Liver (tissue), 7 donors: ENCODE measurements at regions not wholly inside any gene's neighbourhood (a gene's known extent, or its start where the extent isn't known, plus 50 kb on each side); places are given as distances from the start of the nearest gene placed in this dataset.
A peak's percentile ranks its signal among the peaks of the same experiment; 100 is the strongest.

Experiments
- DNase-seq: peaks from one replicate; pipeline ENCODE4 v3.0.0-alpha.2; 2017; ENCODE audit warnings: low spot score
- H3K27ac ChIP-seq, 2 donors: one replicate each; pipeline ENCODE4 v1.7.0; 2013; ENCODE audit warnings: inconsistent platforms in 2 of 2, low read length in 2 of 2, control low read depth in 1 of 2, low read depth in 1 of 2, mild to moderate bottlenecking in 1 of 2
- H3K27me3 ChIP-seq, 4 donors: one replicate each; pipeline versions ENCODE4 v1.6.1 to v1.7.0; 2013; ENCODE audit warnings: low read length in 3 of 4, inconsistent platforms in 1 of 4, mild to moderate bottlenecking in 1 of 4, moderate library complexity in 1 of 4; ENCODE audit not compliant: control insufficient read depth in 4 of 4, insufficient read depth in 4 of 4
- H3K36me3 ChIP-seq, 4 donors: one replicate each; pipeline versions ENCODE4 v1.6.1 to v1.7.0; 2013; ENCODE audit warnings: low read length in 3 of 4, mild to moderate bottlenecking in 3 of 4, low read depth in 1 of 4, moderate library complexity in 1 of 4; ENCODE audit not compliant: control insufficient read depth in 4 of 4, insufficient read depth in 3 of 4
- H3K4me1 ChIP-seq, 4 donors: one replicate each; pipeline versions ENCODE4 v1.6.1 to v1.7.0; 2013; ENCODE audit warnings: low read length in 3 of 4, mild to moderate bottlenecking in 3 of 4, moderate library complexity in 1 of 4; ENCODE audit not compliant: control insufficient read depth in 4 of 4, insufficient read depth in 4 of 4
- H3K4me3 ChIP-seq, 3 donors: one replicate each; pipeline versions ENCODE4 v1.6.1 to v1.7.0; 2013; ENCODE audit warnings: low read length in 3 of 3, control low read depth in 1 of 3, low read depth in 1 of 3, mild to moderate bottlenecking in 1 of 3
- H3K9ac ChIP-seq, 2 donors: one replicate each; pipeline ENCODE4 v1.7.0; 2013; ENCODE audit warnings: low read length in 2 of 2, mild to moderate bottlenecking in 2 of 2, moderate library complexity in 2 of 2, control low read depth in 1 of 2, low read depth in 1 of 2
- H3K9me3 ChIP-seq, 4 donors: one replicate each; pipeline versions ENCODE4 v1.6.1 to v1.7.0; 2013; ENCODE audit warnings: low read length in 3 of 4; ENCODE audit not compliant: control insufficient read depth in 4 of 4
- EGR1 ChIP-seq, 2 donors: IDR thresholded peaks; 2 replicates each; pipeline ENCODE4 v1.6.1; 2016 to 2018; ENCODE audit warnings: antibody characterized with exemption in 2 of 2, low read depth in 2 of 2
- FOXA1 ChIP-seq: IDR thresholded peaks from 2 replicates; pipeline ENCODE4 v1.6.1; 2016; ENCODE audit warnings: antibody characterized with exemption
- FOXA2 ChIP-seq: IDR thresholded peaks from 2 replicates; pipeline ENCODE4 v1.6.1; 2016; ENCODE audit warnings: antibody characterized with exemption
- GABPA ChIP-seq, 2 donors: IDR thresholded peaks in 1 of 2; conservative IDR thresholded peaks in 1 of 2; 2 replicates each; pipeline ENCODE4 v1.6.1; 2016; ENCODE audit warnings: antibody characterized with exemption in 2 of 2, mild to moderate bottlenecking in 1 of 2, moderate library complexity in 1 of 2
- HNF4A ChIP-seq, 2 donors: conservative IDR thresholded peaks; 2 replicates each; pipeline ENCODE4 v1.6.1; 2016; ENCODE audit warnings: antibody characterized with exemption in 2 of 2, mild to moderate bottlenecking in 2 of 2
- HNF4G ChIP-seq: IDR thresholded peaks from 2 replicates; pipeline ENCODE4 v1.6.1; 2016; ENCODE audit warnings: antibody characterized with exemption
- JUND ChIP-seq, 2 donors: IDR thresholded peaks; 2 replicates each; pipeline ENCODE4 v1.6.1; 2016; ENCODE audit warnings: antibody characterized with exemption in 2 of 2
- RAD21 ChIP-seq, 2 donors: IDR thresholded peaks; 2 replicates each; pipeline ENCODE4 v1.6.1; 2016; ENCODE audit warnings: antibody characterized with exemption in 2 of 2, mild to moderate bottlenecking in 2 of 2
- RXRA ChIP-seq, 2 donors: IDR thresholded peaks; 2 replicates each; pipeline ENCODE4 v1.6.1; 2017 to 2018; ENCODE audit warnings: antibody characterized with exemption in 2 of 2, mild to moderate bottlenecking in 1 of 2
- SP1 ChIP-seq: IDR thresholded peaks from 2 replicates; pipeline ENCODE4 v1.6.1; 2018; ENCODE audit warnings: antibody characterized with exemption, mild to moderate bottlenecking
- TAF1 ChIP-seq: conservative IDR thresholded peaks from 2 replicates; pipeline ENCODE4 v1.6.1; 2016; ENCODE audit warnings: antibody characterized with exemption, mild to moderate bottlenecking
- YY1 ChIP-seq: IDR thresholded peaks from 2 replicates; pipeline ENCODE4 v1.6.1; 2016; ENCODE audit warnings: antibody characterized with exemption, mild to moderate bottlenecking
- WGBS: extraction: QIAGEN DNeasy Blood & Tissue Kit; methylation state at CpG from one replicate; pipeline ENCODE4 v1.1.7; 2013; 5-methylcytosine and 5-hydroxymethylcytosine counted together
- TF ChIP-seq, protein P1 (sequence below): IDR thresholded peaks from 2 replicates; pipeline ENCODE4 v1.6.1; 2016; ENCODE audit warnings: antibody characterized with exemption
- TF ChIP-seq, protein P2 (sequence below): IDR thresholded peaks from 2 replicates; pipeline ENCODE4 v1.6.1; 2016; ENCODE audit warnings: antibody characterized with exemption, mild to moderate bottlenecking
- TF ChIP-seq, protein P3 (sequence below): IDR thresholded peaks from 2 replicates; pipeline ENCODE4 v1.6.1; 2016; ENCODE audit warnings: antibody characterized with exemption
- donor health status: healthy.
- donor health status: healthy.
- donor health status: healthy.
- donor health status: healthy.

DNA sequence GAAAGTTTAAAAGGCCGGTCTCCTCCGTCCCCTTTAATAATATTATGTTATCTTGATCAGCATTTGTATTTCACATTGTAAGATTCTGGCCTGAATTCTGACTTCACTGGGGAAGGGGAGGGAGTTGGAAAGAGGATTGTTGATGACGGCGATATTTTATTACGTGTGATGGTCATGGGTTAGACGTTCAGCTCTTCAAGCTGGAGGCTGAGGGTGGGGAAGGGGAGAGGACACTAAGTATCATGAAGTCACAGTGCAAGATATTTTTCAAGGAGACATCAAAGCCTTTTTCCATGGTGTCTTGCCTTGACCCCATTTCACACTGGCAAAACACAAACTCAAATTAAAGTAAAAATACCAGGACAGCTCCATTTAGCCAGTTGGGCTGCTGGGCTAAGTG is 126.7 kb downstream of the WDR11 start (continued):
- TF ChIP-seq SP1, result no peak
- TF ChIP-seq, protein P1, sequence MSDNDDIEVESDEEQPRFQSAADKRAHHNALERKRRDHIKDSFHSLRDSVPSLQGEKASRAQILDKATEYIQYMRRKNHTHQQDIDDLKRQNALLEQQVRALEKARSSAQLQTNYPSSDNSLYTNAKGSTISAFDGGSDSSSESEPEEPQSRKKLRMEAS, result no peak

DNA sequence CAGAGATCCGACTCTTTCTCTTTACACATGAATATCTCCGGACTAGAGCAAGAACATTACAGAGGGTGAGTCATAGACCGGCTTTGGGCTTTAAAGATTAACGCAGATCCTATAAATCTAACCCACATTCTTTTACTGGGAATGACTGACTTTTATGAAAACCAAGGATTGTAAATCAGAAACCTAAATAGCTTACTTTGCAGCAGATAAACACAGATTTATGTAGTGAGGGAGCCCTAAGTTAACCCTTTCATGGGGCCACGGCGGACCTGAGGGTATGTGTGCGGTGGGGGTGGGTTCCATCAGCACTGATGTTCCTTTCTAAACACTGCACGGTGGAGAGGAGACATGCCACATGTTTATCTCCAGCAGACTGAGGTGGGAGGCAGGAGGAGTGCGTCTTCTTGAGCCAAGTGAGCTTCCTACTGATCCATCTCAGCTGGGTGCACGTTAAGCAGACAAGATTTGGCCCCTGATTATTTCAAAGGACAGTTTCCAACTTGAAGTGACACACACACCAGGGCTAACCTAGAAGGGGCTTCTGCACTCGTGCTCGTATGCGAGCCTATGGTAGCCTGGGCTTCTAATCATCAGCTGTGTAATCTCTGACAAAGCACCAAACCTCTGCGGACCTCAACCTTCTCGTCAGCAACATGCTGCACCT is 127.6 kb downstream of the WDR11 start:
- TF ChIP-seq HNF4G, result no peak
- TF ChIP-seq TAF1, result no peak
- TF ChIP-seq, protein P1, result no peak
- no peak for TF ChIP-seq YY1
- TF ChIP-seq JUND (IDR thresholded peaks at IDR 0.05), result no peak
- no peak for TF ChIP-seq FOXA2
- TF ChIP-seq RXRA (IDR thresholded peaks at IDR 0.05), result no peak
- no peak for TF ChIP-seq HNF4A (conservative IDR thresholded peaks at IDR 0.05)
- no peak for TF ChIP-seq FOXA1
- TF ChIP-seq SP1, result no peak
- TF ChIP-seq, protein P2, sequence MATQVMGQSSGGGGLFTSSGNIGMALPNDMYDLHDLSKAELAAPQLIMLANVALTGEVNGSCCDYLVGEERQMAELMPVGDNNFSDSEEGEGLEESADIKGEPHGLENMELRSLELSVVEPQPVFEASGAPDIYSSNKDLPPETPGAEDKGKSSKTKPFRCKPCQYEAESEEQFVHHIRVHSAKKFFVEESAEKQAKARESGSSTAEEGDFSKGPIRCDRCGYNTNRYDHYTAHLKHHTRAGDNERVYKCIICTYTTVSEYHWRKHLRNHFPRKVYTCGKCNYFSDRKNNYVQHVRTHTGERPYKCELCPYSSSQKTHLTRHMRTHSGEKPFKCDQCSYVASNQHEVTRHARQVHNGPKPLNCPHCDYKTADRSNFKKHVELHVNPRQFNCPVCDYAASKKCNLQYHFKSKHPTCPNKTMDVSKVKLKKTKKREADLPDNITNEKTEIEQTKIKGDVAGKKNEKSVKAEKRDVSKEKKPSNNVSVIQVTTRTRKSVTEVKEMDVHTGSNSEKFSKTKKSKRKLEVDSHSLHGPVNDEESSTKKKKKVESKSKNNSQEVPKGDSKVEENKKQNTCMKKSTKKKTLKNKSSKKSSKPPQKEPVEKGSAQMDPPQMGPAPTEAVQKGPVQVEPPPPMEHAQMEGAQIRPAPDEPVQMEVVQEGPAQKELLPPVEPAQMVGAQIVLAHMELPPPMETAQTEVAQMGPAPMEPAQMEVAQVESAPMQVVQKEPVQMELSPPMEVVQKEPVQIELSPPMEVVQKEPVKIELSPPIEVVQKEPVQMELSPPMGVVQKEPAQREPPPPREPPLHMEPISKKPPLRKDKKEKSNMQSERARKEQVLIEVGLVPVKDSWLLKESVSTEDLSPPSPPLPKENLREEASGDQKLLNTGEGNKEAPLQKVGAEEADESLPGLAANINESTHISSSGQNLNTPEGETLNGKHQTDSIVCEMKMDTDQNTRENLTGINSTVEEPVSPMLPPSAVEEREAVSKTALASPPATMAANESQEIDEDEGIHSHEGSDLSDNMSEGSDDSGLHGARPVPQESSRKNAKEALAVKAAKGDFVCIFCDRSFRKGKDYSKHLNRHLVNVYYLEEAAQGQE, result no peak
- 24% methylated on average over 15 of the region's 15 CpGs for WGBS
- DNase-seq, result no peak
- Histone ChIP-seq H3K27me3 (peaks cover 0 to 5% (median 2%) of the 10 kb centered on the region in 4 donors), H3K27ac (no peak overlapping the region), H3K9me3 (peaks cover 0 to 18% (median 7%) of the 10 kb centered on the region in 4 donors), H3K4me3 (no peak overlapping the region), H3K9ac (no peak overlapping the region), H3K36me3 (no peaks in the 10 kb centered on the region), H3K4me1 (peaks cover 0 to 9% (median 4%) of the 10 kb centered on the region in 4 donors)

DNA sequence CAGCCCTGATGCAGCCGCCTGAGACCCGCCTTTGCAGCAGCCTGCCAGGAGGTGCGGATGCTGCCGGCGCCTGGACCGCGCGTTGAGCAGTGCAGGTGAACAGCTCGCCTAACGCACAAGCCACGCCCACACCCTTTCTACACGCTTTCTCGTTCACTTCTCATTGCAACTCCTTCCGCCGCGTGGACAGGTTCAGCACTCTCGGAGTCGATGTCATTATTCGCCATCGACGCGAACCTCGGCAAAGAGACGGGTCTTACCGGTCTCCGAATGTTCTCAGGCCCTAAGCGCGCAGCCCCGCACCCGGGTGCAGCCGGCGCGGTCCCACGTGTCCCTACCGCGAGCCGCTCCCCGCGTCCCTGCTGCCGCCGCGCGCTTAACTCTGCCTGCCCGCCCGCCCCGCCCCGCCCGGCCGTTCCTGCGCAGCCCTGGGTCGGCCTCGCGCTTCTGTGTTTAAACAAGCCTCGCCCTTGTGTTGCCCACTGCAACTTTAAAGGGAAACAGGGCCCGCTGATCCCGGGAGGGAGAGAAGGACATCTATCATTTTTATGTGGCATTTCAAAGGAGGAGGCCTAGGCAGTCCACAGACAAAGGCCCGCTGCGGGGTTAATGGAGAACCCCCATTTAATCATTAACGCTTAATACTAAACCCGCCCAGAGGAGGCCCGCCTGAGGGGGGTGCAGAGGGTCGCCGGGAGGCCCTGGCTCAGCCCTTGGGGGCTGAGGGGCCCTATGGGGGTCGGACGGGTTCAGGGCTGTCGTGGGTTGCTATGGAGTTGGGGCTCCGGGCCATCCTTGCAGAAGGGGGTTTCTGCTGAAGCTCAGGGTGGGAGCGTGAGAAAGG is 128.5 kb downstream of the WDR11 start:
- DNase-seq, result no peak
- WGBS, result 4% methylated on average over 68 of the region's 68 CpGs
- Histone ChIP-seq H3K4me3 (peak overlapping the region in 2 of 3 donors; percentile 43 to 47), H3K9ac (no peak overlapping the region), H3K9me3 (peaks cover 0 to 11% (median 6%) of the 10 kb centered on the region in 4 donors), H3K27ac (no peak overlapping the region), H3K4me1 (peaks cover 0 to 9% (median 4%) of the 10 kb centered on the region in 4 donors), H3K27me3 (peaks cover 0 to 5% (median 2%) of the 10 kb centered on the region in 4 donors), H3K36me3 (no peaks in the 10 kb centered on the region)
- TF ChIP-seq, protein P1, result no peak
- no peak for TF ChIP-seq RAD21 (IDR thresholded peaks at IDR 0.05)
- TF ChIP-seq HNF4G, result no peak
- no peak for TF ChIP-seq EGR1 (IDR thresholded peaks at IDR 0.05; ENCODE audit: low read depth in 2 of 2)
- no peak for TF ChIP-seq YY1
- no peak for TF ChIP-seq RXRA (IDR thresholded peaks at IDR 0.05)
- no peak for TF ChIP-seq FOXA2
- no peak for TF ChIP-seq TAF1
- TF ChIP-seq, protein P2, result no peak
- TF ChIP-seq GABPA (IDR thresholded peaks at IDR 0.05 in 1 of 2, conservative IDR thresholded peaks at IDR 0.05 in 1 of 2), result no peak
- TF ChIP-seq HNF4A (conservative IDR thresholded peaks at IDR 0.05), result no peak
- TF ChIP-seq, protein P3, sequence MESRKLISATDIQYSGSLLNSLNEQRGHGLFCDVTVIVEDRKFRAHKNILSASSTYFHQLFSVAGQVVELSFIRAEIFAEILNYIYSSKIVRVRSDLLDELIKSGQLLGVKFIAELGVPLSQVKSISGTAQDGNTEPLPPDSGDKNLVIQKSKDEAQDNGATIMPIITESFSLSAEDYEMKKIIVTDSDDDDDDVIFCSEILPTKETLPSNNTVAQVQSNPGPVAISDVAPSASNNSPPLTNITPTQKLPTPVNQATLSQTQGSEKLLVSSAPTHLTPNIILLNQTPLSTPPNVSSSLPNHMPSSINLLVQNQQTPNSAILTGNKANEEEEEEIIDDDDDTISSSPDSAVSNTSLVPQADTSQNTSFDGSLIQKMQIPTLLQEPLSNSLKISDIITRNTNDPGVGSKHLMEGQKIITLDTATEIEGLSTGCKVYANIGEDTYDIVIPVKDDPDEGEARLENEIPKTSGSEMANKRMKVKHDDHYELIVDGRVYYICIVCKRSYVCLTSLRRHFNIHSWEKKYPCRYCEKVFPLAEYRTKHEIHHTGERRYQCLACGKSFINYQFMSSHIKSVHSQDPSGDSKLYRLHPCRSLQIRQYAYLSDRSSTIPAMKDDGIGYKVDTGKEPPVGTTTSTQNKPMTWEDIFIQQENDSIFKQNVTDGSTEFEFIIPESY, result no peak
